NT2/D1 (cell line): ENCODE measurements at regions not wholly inside any gene's neighbourhood (a gene's known extent, or its start where the extent isn't known, plus 50 kb on each side); places are given as distances from the start of the nearest gene placed in this dataset.

Experiments
- SUZ12 ChIP-seq: IDR thresholded peaks from 2 replicates; pipeline ENCODE4 v1.6.1; 2011; ENCODE audit not compliant: insufficient read length, insufficient read depth; ENCODE audit errors: extremely low read depth
- YY1 ChIP-seq: IDR thresholded peaks from 2 replicates; pipeline ENCODE4 v1.6.1; 2011; ENCODE audit not compliant: insufficient read length, insufficient read depth
- ZNF274 ChIP-seq: IDR thresholded peaks from 2 replicates; pipeline ENCODE4 v1.6.1; 2011; ENCODE audit warnings: mild to moderate bottlenecking, low read depth, low read length

- TF ChIP-seq YY1 (no peak), ZNF274 (no peak), SUZ12 (no peak)
Observed at GRCh38 chr21:15562748-15563147, 167.0 kb upstream of the USP25 start.
